Activated CD4-positive, alpha-beta T cell treated with anti-CD3 and anti-CD28 coated beads, Interleukin-2, amount 50 U/mL, for 16 hours (primary cell): ENCODE measurements at regions not wholly inside any gene's neighbourhood (a gene's known extent, or its start where the extent isn't known, plus 50 kb on each side); places are given as distances from the start of the nearest gene placed in this dataset.
"Not testable (repeated sequence)": the region's sequence is repeated elsewhere in the genome, so short reads cannot be mapped to it uniquely, and the experiment has no call there.

Experiments
- DNase-seq: peaks from one replicate; pipeline ENCODE4 v3.0.0-alpha.2; 2020

DNA sequence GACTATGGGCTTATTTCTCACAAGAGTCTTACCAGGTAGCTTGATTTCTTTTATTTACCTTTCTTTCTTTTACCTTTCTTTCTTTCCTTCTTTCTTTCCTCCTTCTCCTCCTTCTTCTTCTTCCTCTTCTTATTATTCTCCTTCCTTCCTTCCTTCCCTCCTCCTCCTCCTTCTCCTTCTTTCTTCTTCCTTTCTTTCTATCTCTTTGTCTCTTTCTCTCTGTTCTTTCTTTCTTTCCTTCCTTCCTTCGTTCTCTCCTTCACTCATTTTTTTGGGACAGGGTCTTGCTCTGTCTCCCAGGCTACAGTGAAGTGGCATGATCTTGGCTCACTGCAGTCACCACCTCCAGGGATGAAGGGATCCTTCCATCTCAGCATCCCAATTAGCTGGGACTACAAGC is 363.6 kb upstream of the MAF start:
- DNase-seq, result no peak

DNA sequence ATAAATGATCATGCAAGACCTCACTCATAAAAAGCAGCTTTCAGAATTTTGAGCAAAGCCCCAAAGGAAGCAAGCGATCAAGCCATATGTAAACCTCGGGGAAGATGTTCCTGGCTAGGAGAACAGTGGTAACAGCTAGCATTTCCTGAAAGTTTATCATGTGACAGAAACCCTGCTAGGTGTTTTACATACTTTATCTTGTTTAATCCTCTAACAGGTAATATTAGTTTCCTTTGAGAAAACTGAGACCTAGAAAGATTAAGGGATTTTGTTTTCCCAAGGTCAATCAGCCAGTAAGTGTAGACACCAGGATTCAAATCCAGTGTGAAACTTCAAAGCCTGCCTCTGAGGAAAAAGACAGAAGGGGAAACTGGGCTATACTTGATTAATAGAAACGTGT is 362.4 kb upstream of the MAF start:
- no peak for DNase-seq

DNA sequence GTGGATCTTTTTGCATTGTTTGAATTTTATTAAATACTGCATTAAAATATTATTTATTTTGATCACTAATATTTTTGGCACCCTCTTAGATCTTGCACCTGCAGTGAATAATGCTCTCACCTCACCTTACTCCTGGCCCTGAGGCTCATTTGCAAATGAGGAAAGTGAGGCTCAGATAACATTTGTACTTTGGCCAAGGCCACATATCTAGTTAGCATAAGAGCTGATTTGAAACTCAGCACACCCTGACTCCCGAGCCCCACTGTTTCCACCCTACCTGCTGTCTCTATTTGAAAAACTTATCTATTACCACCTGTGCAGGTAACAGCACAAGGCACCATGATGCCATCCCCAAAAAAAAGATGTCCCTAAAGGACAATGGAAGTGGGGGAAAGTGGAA is 358.7 kb upstream of the MAF start:
- DNase-seq, result no peak

DNA sequence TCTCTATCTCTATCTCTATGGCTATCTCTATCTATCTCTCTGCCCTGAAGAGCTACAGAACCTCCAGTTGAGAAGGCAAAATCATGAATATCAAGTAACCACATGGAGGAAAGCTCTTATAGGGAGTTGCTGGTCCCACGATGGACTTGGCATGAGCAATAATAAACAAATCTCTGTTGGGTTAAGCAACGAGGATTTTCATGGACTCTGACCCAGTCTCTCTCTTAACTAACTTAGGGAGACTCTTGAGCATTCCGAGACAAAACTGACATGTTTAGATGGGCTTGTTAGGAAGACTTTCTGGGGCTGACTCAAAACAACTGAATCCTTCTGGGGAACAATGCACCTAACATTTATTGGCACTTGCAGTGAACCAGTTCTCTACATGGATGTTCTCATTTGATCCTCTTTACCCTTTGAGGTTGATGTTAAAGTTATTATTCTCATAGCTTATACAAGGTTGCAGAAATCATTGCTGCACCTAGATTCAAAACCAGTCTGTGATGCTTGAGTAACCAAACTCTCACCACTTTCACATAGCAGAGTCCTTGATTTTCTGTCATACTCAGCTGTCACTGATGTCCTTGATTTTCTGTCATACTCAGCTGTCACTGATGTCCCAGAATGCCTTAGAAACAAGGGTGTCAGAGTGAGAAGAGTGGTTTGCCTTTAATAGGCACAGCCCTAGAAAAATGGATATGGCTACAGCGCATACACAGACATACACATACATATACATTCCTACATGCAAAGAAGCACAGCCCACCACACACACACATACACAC is 354.6 kb upstream of the MAF start:
- no peak for DNase-seq

DNA sequence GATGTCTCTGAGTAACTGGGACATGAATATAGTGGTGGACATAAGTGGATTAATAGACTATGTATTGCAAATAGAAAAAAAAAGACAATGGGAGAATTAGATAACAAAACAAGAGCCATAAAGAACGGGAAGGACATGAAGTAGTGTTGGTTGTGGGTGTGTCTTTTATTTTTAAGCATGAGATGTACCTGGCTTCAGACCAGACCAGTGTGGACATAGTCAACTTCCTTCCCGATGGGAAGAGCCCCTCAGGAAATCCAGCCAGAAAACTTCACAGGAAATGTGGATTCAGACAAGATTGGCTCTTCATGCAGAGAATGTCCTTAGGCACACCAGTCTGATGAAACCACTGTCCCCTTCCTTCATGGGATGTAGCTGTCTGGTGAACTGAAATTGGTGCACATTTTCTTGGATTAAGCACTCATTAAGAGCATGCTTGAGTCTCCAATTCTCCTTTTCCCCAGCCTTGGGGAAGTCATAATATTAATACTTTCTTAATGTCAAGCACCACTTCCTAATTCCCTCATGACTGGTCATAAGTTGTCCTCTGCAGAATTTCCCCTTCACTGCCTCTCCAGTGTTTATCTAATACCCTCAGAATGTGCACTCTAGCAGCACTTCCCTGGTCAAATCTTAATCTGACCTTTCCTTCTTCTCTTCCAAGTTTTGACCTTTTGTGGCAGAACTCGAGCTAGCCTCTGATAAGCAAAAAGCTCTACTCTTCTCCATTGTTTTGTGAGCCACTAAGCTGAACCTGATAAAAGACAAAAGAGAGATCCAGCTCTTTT is 350.6 kb upstream of the MAF start:
- DNase-seq, result no peak

DNA sequence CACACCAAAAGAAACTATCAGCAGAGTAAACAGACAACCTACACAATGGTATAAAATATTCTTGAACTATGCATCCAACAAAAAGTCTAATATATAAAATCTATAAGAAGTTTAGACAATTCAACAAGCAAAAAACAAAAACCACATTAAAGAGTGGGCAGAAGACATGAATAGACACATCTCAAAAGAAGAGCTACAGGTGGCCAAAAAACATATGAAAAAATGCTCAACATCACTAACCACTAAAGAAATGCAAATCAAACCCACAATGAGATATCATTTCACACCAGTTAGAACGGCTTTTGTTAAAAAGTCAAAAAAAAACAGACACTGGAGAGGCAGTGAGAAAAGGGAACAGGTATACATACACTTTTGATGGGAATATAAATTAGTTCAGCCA is 348.9 kb upstream of the MAF start:
- DNase-seq, result no peak

DNA sequence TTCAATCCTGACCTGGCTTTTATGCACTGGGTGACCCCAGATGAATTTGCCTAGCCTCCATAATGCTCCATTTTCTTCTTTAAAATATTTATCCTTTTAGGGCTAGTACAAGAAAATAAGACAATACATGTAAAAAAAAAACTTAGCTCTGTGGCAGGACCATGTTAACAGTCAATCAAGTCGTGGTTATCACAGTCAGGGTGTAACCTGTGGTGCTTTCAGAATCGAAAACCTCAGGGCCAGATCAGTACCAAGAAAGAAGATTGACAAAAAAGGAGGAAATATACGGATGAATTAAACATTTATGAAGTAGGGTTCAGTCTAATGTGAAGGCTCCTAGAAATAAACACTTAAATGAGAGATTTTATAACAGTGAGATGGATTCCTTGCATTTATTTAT is 347.2 kb upstream of the MAF start:
- DNase-seq, result no peak

DNA sequence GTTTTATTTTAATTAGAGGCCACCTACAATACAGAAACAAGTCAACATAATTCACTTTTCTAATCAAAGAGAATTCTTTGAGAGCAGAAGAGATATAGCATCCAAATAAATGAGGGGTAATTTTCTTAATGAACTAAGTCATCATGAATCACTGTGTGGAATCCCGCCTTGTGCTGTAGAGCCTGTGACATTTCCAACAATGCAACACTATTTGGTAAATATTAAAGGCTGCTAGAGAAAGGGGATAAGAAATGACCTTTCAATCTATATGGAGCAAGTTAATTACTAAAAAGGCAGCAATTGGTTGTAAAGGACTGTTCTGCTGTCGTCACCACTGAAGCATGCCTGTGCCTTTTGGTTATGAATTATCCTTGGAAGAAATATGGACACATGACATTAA is 345.7 kb upstream of the MAF start:
- DNase-seq, result no peak

DNA sequence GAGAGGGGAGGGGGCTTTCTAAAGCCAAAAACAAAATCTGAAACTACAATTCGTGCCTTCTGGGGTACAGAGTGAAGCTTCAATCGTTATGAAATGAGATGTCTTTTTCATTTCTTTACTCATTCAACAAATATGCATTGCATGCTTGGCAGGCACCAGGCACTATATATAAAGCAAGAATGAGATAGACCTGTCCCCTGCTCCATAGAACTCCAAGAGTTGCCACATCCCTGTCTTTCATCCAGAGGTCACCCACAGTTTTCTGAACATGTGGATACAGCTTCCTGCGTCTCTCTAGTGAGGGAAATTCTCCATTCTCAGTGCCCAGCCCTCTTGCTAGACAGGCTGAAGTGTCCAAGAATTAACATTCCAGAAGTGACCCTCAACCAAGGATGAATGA is 343.2 kb upstream of the MAF start:
- no peak for DNase-seq

DNA sequence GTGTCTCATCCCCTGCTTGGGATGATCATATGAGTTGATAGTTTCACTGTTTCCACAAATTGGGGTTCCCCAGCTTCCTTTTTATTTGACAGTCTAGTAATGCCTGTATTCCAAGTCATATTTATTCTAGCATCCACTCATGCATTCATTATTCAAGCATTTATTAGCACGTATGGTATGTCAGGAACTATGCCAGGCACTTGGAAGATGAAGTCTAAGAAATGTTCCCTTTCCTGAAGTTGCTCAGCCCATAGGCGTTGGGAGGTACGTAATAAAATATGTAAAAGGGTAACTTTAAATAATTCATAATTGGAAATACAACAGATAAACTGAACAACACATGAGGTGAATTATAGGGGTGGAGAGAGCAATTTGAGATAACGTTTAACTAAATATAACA is 338.0 kb upstream of the MAF start:
- no peak for DNase-seq

DNA sequence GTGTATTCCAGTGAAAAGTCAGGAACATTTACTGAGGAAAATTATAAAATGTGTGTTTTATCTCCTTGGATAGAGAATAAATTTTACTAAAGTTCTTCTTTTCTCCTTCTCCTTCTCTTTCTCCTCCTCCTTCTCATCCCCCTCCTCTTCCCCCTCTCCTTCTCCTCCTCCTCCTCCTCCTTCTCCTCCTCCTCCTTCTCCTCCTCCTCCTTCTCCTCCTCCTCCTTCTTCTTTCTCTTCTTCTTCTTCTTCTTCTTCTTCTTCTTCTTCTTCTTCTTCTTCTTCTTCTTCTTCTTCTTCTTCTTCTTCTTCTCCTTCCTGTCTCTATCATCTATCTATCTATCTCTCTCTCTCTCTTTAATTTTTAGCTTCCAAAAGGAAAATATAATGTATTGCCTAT is 337.1 kb upstream of the MAF start:
- DNase-seq, result not testable (repeated sequence)

DNA sequence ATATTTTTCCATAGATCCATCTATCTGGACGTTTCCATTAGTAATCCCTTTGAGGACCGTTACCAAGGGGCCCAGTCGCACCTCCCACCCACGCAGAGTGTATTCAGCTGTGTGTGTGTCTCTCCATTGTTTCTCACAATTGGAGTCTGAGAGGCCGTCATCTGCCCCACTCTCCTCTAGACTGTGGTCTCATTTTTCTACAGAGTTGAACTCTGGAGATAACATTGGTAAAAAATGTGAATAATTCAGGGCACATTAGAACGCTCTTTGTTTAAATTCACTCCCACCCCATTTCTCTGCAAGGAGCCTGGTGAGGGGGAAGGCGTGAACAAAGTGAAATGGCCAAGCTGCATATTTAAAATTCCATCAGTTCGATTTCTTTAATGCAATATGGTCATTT is 333.1 kb upstream of the MAF start:
- DNase-seq, result no peak

DNA sequence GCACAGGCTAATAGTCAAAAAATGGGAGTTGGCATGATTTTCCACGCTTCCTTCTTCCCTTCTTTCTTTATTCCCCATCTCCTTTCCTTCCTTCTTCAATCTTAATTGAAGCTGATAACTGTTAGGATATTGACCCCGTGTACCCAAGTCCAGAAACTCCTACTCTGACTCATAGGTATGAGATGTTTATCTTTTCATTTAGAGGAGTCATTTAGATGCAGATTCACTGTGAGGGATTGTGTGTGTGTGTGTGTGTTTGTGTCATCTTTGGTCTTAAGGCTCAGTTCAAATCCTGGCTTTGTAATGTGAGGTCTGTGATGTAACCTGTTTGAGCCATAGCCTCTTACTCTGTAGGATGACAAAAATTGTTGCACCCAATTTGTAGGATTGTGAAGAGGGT is 332.0 kb upstream of the MAF start:
- no peak for DNase-seq

DNA sequence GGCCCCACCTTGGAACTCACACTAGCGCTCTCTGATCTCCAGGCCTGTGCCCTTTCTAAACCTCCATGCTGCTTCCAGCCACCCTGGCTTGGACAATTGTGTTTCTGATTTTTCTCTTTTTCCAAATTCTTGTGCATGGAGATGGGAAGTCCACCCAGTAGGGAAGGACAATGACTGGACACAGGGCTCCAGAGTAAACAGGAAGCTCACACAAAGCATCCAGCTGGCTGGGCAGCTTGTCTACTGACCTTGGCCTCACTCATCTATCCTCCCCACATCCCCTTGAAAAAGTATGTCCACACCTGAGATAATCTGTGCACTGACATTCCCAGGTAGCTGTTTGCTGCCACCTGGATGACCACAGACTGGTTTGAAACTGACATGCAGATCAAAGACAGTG is 331.2 kb upstream of the MAF start:
- DNase-seq, result no peak

DNA sequence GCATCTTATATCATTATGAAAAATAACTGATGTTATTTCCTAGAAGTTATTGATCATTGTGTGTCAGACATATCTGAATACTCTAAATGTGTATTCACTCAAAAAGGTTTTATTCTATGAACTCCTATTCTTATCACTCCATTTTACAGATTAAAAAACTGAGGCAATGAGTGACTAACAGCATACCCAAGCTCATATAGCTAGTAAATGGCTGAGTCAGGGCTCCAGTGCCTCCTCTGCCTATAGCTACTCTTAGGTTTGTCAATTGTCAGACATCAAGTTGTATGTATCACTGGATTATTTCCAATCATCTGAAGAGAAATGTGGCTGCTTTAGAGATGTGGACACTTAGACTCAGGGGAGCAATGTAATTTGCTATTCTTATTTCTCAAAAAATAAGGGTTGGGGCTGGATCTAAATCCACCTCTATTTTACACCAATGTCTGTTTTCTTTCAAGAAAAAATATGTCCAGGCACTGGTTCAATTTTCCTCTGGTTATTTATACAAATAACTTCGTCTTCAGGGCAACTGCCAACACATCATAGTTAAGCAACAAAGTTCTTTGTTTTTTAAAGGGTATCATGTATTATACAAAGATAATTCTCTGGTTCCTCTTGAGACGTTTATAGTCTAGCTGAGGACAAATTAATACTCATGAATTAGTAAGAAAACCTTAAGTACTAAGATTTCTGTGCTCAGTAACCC is 328.9 kb upstream of the MAF start:
- DNase-seq, result no peak

DNA sequence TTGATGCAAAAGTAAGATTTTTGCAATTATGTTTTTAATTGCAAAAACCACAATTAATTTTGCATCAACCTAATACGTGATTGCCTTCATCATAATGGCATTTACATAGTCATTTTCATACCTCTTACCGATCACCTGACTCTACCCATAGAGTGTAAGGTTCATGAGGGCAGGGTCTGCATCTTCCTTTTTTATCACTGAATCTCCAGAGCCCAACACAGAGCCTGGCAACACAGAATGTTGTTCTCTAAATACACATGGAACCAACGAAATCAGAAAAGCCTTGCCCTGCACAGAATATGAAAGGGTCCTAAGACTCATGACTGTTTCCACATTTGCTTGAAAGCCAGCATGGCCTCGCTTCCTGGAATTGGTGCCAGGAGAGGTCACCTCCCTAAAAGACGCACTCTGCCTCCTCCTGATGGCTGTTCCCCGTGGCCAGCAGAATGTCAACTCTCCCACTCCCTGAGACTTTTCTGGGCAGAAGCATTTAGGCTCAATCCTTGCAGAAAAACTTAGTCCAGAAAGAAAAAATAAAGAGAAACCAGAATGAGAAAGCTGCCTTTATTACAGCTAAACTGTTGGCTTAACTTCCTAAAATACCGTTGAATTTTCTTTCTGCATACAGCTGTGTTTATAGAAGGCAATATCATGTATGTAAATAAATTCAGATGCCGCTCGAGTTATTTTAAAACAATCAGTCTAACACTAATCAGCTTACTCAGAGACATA is 327.8 kb upstream of the MAF start:
- DNase-seq, result no peak

DNA sequence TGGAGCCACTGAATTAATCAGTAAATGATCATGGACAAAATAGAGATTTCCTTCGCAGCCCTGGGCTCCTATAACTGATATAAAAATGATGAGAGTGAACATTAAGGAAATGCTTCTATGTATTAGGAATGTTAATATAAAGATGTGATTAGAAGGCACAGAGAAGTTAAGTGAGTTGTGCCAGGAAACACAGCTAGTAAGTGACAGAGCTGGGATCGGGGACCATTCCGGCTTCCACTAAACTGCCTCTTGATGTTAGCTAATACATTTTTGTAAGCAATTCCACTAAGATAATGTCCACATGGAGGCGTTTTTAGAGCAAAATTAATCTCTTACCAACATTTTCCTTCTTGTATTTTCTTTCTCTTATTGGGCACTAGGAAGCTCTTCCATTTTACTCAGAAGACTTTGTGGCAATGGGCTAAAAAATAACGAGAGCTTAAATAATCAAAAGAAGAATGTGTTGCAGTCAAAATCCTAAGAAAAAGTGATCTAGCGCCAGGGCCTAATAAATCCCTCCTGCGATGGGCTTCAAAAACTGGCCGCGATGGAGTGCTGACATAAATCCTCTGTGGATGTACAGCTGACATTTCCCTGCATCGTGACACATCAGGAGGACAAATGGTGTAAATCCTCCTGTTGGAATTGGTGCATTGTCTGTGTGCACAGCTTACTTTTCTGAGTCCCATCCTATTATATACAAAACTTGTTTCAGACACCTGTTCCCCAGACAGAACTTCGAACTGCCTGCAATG is 326.1 kb upstream of the MAF start:
- DNase-seq, result no peak

DNA sequence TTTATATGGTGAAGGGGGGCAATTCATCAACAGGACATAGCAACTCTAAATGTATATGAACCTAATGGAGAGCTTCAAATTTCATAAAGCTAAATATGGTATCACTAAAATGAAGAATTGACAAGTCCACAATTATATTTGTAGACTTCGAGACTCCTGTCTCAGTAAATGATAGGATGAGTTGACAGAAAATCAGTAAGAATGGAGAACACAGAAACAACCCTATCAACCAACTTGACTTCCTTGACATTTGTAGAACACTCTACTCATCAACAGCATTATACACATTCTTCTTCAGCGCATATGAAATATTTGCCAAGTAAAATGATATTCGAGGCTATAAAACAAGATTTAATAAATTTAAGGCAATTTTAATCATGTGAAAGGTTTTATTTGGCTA is 322.9 kb upstream of the MAF start:
- no peak for DNase-seq

DNA sequence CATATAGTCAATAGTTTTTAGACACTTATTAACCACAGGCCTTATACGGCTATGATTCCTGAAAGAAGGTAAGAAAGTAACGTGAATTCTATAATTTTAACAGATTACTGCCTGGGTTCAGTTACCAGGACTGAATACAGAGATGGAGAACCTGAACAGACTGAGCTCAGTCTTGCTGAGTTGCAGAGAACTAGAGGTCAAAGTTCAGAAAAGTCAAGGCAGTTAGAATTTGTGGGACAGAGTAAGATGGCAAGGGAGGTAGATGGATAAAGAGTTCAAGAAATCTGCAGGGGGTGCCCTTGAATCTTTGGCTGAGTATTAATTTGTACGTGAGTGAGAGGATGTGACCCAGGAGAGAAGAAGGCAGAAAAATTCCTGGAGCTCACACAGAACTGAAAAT is 320.1 kb upstream of the MAF start:
- DNase-seq, result no peak

DNA sequence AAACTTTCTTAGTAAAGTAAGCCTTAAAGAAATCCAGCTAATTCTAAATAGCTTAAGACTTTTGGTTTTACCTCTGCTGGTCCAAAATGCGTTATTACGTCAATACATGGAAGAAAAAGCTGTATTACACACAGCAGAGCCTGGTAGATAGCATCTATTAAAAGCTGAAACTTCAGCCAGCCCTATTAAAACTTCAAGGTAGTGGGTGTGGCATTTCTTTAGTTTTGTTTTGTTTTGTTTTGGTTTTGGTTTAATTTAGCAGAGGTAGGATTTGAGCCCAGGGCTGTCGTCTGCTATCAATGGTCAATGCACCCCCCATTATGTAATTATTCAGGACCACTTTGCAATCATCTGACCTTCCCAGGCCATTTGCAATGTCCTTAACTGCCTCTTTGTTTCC is 318.4 kb upstream of the MAF start:
- DNase-seq, result no peak

DNA sequence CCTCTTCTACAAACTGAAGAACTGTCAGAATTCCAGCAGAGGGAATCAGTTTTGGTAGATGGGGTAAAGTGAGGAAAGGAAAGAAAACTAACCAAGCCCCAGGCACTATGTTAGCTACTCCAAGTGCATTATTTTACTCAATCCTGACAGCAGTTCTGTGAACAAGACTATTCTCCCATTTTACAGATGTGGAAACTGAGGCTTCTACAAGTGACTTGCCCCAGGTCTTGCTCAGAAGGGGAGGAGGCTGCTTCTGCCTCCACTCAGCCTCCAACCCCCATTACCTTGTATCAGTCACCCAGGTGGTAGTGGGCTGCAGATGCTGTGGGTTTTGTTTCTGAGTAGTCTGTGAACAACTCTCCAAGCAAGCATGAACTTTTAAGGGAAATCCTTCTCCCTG is 315.2 kb upstream of the MAF start:
- no peak for DNase-seq

DNA sequence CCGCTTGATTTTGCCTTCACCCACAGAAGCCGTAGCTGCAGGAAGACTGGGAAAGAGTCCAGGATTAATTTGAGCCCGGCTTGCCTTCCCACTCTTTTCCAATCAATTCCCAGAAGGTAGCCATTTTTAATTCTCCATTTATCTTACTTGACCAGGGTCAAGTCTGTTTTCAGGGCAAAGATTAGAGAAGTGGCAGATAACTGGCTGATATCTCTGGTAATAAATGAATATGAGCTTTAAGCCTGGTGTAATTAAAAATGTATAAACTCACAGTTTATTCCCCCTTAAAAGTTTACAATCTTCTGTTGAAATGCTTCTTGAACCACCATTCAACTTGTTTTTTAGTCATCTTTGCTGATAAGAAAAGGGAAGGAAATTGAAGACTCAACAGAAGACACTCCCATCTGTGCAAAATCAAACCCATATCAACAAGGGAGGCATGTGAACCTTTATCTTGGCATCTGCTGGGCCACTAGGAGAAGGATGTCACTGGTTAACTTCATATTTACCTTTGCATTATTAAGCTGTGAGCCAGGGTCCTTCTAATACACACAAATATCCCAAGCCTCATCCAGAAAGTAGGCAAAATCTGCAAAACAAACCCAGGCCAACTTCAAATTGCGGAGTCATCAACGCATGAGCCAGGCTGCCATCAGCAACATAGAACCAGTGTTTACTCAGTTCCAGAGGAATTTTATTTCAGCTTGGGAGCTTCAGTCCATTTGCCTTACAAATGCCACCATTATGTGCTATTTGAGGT is 314.6 kb upstream of the MAF start:
- no peak for DNase-seq
